ENCODE measurements at regions not wholly inside any gene's neighbourhood (a gene's known extent, or its start where the extent isn't known, plus 50 kb on each side); places are given as distances from the start of the nearest gene placed in this dataset.

- H3K27ac ChIP-seq: no peak overlapping the region
- TF ChIP-seq, protein P1, sequence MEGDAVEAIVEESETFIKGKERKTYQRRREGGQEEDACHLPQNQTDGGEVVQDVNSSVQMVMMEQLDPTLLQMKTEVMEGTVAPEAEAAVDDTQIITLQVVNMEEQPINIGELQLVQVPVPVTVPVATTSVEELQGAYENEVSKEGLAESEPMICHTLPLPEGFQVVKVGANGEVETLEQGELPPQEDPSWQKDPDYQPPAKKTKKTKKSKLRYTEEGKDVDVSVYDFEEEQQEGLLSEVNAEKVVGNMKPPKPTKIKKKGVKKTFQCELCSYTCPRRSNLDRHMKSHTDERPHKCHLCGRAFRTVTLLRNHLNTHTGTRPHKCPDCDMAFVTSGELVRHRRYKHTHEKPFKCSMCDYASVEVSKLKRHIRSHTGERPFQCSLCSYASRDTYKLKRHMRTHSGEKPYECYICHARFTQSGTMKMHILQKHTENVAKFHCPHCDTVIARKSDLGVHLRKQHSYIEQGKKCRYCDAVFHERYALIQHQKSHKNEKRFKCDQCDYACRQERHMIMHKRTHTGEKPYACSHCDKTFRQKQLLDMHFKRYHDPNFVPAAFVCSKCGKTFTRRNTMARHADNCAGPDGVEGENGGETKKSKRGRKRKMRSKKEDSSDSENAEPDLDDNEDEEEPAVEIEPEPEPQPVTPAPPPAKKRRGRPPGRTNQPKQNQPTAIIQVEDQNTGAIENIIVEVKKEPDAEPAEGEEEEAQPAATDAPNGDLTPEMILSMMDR (conservative IDR thresholded peaks at IDR 0.05): peak; percentile 9; the same call in 1 of the 2 replicates
Measured at GRCh38 chr1:185559684-185560331, 174.4 kb upstream of the HMCN1 start.

DNA sequence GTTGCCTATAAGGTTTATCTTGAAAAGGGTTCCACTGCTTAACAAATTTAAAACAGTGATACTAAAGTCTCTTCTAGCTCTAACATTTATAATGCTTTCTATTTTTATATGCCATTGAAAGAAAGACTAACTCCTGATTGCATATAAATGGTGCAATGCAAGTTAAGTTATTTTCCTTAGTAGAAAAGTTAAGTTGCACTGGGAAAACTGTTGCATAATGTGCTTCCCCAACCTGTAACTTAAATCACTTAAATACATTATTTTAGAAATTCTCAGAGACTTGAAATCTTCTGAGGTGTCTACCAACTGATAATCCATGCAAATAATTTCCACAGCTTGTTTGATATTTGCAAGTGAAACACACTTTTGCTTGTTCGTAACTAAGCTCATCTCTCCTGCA is 175.0 kb upstream of the HMCN1 start:
- TF ChIP-seq, protein P1 (conservative IDR thresholded peaks at IDR 0.05): no peak
- no peak overlapping the region for H3K27ac ChIP-seq

- no peak overlapping the region for H3K27ac ChIP-seq
- TF ChIP-seq, protein P1 (conservative IDR thresholded peaks at IDR 0.05): no peak
Measured at GRCh38 chr1:185556561-185556960, 177.6 kb upstream of the HMCN1 start.

- TF ChIP-seq, protein P1 (conservative IDR thresholded peaks at IDR 0.05): no peak
- peak overlapping the region; percentile 13; the same call in 1 of the 2 replicates for H3K27ac ChIP-seq
Measured at GRCh38 chr1:185555743-185556142, 178.4 kb upstream of the HMCN1 start.

- TF ChIP-seq, protein P1 (conservative IDR thresholded peaks at IDR 0.05): no peak
- H3K27ac ChIP-seq: no peak overlapping the region
Measured at GRCh38 chr1:185551008-185551407, 183.2 kb upstream of the HMCN1 start.

- H3K27ac ChIP-seq: no peak overlapping the region
- TF ChIP-seq, protein P1 (conservative IDR thresholded peaks at IDR 0.05): no peak
Measured at GRCh38 chr1:185549906-185550305, 184.3 kb upstream of the HMCN1 start.

GRCh38 chr1:185546029-185546428 is 188.2 kb upstream of the HMCN1 start:
- TF ChIP-seq, protein P1 (conservative IDR thresholded peaks at IDR 0.05): no peak
- H3K27ac ChIP-seq: no peak overlapping the region
